ENCODE measurements at regions not wholly inside any gene's neighbourhood (a gene's known extent, or its start where the extent isn't known, plus 50 kb on each side); places are given as distances from the start of the nearest gene placed in this dataset.

DNA sequence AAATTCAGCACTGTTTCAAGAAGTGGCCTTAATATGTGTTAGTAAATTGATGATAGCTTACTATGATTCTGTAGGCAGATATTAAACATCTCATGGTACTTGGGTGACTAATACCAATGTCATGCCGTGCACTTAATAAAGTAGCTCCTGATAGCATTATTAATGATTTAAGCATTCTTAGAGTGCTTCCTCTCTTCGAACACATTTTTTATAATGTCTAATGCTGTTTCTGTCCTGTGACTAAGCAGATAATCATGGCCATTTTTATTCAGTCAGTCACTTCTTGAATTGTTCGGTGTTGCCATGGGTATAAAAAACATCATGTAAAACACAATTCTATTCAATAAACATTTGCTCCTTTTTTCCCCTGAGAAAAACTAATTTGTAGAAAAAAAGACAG lies 804.6 kb upstream of the ADGRL4 start:
- Histone ChIP-seq H3K4me1 (ENCODE audit: control insufficient read depth in 2 of 2, insufficient read depth in 2 of 2, low read length in 1 of 2) (no peaks in the 10 kb centered on the region), H3K27me3 (ENCODE audit: control insufficient read depth in 1 of 2, insufficient read depth in 2 of 2, low read length in 2 of 2) (no peaks in the 10 kb centered on the region), H3K4me3 (ENCODE audit: low read depth in 1 of 2, low read length in 2 of 2) (no peak overlapping the region), H3K36me3 (ENCODE audit: control insufficient read depth in 2 of 2, insufficient read depth in 2 of 2, low read length in 1 of 2) (no peaks in the 10 kb centered on the region), H3K27ac (ENCODE audit: low read depth in 2 of 2, low read length in 1 of 2) (no peak overlapping the region), H3K9me3 (ENCODE audit: control insufficient read depth in 2 of 2, insufficient read depth in 1 of 2, low read depth in 1 of 2, low read length in 1 of 2) (no peaks in the 10 kb centered on the region)
- 31 to 40% methylated on average over 3 of the region's 3 CpGs for WGBS, 2 donors

DNA sequence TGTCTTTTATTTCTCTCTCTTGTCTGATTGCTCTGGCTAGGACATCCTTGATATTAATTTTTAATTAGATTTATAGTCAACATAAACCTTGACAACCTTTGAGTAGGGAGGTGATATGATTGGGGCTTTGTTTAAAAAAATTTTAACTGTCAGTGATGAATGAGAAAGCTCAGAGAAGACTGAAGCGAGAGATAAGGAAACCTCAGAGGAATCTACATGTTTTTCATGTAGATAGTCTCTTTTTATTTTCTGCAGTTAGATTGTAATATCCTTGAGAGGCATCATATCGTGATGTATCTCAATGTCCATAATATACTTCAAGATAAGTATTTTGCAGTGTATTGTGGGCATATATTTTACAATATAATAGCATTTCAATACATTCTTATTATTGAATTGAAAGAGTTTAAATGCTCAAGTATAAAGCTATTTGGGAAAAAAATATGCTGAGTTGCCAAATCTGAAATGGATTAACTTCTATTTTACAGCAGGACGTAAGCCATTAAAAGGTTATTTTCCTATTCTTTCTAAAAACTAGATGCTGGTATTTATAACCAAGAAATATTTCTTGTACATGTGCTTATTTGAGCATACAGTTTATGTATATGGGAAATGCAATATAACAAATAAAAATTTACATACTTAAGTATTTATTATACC lies 802.4 kb upstream of the ADGRL4 start:
- no peaks in the 10 kb centered on the region for H3K4me1 ChIP-seq (ENCODE audit: control insufficient read depth in 2 of 2, insufficient read depth in 2 of 2, low read length in 1 of 2)
- no peaks in the 10 kb centered on the region for H3K27me3 ChIP-seq (ENCODE audit: control insufficient read depth in 1 of 2, insufficient read depth in 2 of 2, low read length in 2 of 2)
- no peaks in the 10 kb centered on the region for H3K36me3 ChIP-seq (ENCODE audit: control insufficient read depth in 2 of 2, insufficient read depth in 2 of 2, low read length in 1 of 2)
- peaks cover 0 to 3% of the 10 kb centered on the region in 2 donors for H3K9me3 ChIP-seq (ENCODE audit: control insufficient read depth in 2 of 2, insufficient read depth in 1 of 2, low read depth in 1 of 2, low read length in 1 of 2)
- no peak overlapping the region for H3K4me3 ChIP-seq (ENCODE audit: low read depth in 1 of 2, low read length in 2 of 2)
- no peak overlapping the region for H3K27ac ChIP-seq (ENCODE audit: low read depth in 2 of 2, low read length in 1 of 2)
- WGBS, 2 donors: 76 to 82% methylated on average over 3 of the region's 3 CpGs

DNA sequence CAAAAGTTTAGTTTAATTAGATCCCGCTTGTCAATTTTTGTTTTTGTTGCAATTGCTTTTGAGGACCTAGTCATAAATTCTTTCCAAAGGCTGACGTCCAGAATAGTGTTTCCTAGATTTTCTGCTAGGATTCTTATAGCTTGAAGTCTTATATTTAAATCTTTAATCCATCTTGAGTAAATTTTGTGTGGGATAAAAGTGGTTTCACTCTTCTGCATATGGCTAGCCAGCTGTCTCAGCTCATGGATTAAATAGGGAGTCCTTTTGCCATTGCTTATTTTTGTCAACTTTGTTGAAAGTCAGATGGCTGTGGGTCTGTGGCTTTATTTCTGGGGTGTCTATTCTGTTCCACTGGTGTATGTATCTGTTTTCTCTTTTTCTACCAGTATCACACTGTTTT lies 801.3 kb upstream of the ADGRL4 start:
- Histone ChIP-seq H3K4me3 (ENCODE audit: low read depth in 1 of 2, low read length in 2 of 2) (no peak overlapping the region), H3K27me3 (ENCODE audit: control insufficient read depth in 1 of 2, insufficient read depth in 2 of 2, low read length in 2 of 2) (no peaks in the 10 kb centered on the region), H3K36me3 (ENCODE audit: control insufficient read depth in 2 of 2, insufficient read depth in 2 of 2, low read length in 1 of 2) (no peaks in the 10 kb centered on the region), H3K9me3 (ENCODE audit: control insufficient read depth in 2 of 2, insufficient read depth in 1 of 2, low read depth in 1 of 2, low read length in 1 of 2) (peaks cover 0 to 3% of the 10 kb centered on the region in 2 donors), H3K4me1 (ENCODE audit: control insufficient read depth in 2 of 2, insufficient read depth in 2 of 2, low read length in 1 of 2) (no peaks in the 10 kb centered on the region), H3K27ac (ENCODE audit: low read depth in 2 of 2, low read length in 1 of 2) (no peak overlapping the region)
- 66 to 67% methylated on average over 2 of the region's 2 CpGs for WGBS, 2 donors

DNA sequence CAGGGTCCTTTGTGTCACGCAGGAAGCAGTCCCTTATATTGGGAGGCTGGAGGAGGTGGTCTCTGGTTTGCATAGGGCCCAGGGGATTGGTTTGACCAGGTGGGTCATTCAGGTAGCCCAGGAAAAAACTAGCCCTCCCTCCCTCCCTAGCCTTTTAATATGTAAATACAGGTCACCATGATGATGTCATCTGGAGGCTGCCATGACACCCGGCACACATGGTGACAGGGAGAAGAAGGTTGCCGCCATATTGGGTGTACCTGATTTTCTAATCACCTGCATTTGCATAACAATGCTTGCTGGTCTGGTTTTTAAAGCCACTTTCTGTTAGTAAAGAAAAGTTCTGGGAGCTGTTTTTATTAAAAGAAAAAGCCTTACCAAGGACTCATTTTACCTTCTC lies 791.0 kb upstream of the ADGRL4 start:
- WGBS, 2 donors: 89 to 92% methylated on average over 3 of the region's 3 CpGs
- H3K4me3 ChIP-seq (ENCODE audit: low read depth in 1 of 2, low read length in 2 of 2): no peak overlapping the region
- peaks cover 0 to 4% of the 10 kb centered on the region in 2 donors for H3K9me3 ChIP-seq (ENCODE audit: control insufficient read depth in 2 of 2, insufficient read depth in 1 of 2, low read depth in 1 of 2, low read length in 1 of 2)
- no peaks in the 10 kb centered on the region for H3K36me3 ChIP-seq (ENCODE audit: control insufficient read depth in 2 of 2, insufficient read depth in 2 of 2, low read length in 1 of 2)
- no peak overlapping the region for H3K27ac ChIP-seq (ENCODE audit: low read depth in 2 of 2, low read length in 1 of 2)
- no peaks in the 10 kb centered on the region for H3K27me3 ChIP-seq (ENCODE audit: control insufficient read depth in 1 of 2, insufficient read depth in 2 of 2, low read length in 2 of 2)
- no peaks in the 10 kb centered on the region for H3K4me1 ChIP-seq (ENCODE audit: control insufficient read depth in 2 of 2, insufficient read depth in 2 of 2, low read length in 1 of 2)

DNA sequence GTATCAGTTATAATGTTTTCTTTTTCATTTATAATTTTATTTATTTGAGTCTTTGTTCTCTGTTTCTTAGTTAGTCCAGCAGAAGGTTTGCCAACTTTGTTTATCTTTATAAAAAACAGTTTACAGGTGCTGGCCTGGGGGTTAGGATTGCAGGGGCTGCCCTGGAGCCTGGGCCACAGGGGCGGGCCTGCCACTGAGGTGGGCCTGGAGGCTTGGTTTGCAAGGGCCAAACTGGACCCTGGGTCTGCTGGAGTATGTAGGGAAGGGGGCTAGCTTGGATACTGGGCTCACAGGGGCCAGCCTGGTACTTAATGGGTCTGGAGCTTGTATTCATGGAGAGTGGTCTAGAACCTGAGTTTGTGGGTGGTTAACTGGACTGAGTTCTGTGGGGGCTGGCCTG lies 789.9 kb upstream of the ADGRL4 start:
- H3K27me3 ChIP-seq (ENCODE audit: control insufficient read depth in 1 of 2, insufficient read depth in 2 of 2, low read length in 2 of 2): no peaks in the 10 kb centered on the region
- H3K4me1 ChIP-seq (ENCODE audit: control insufficient read depth in 2 of 2, insufficient read depth in 2 of 2, low read length in 1 of 2): no peaks in the 10 kb centered on the region
- H3K4me3 ChIP-seq (ENCODE audit: low read depth in 1 of 2, low read length in 2 of 2): no peak overlapping the region
- WGBS, 2 donors: 29 to 43% methylated on average over 1 of the region's 1 CpG
- peaks cover 0 to 4% of the 10 kb centered on the region in 2 donors for H3K9me3 ChIP-seq (ENCODE audit: control insufficient read depth in 2 of 2, insufficient read depth in 1 of 2, low read depth in 1 of 2, low read length in 1 of 2)
- no peaks in the 10 kb centered on the region for H3K36me3 ChIP-seq (ENCODE audit: control insufficient read depth in 2 of 2, insufficient read depth in 2 of 2, low read length in 1 of 2)
- H3K27ac ChIP-seq (ENCODE audit: low read depth in 2 of 2, low read length in 1 of 2): no peak overlapping the region

DNA sequence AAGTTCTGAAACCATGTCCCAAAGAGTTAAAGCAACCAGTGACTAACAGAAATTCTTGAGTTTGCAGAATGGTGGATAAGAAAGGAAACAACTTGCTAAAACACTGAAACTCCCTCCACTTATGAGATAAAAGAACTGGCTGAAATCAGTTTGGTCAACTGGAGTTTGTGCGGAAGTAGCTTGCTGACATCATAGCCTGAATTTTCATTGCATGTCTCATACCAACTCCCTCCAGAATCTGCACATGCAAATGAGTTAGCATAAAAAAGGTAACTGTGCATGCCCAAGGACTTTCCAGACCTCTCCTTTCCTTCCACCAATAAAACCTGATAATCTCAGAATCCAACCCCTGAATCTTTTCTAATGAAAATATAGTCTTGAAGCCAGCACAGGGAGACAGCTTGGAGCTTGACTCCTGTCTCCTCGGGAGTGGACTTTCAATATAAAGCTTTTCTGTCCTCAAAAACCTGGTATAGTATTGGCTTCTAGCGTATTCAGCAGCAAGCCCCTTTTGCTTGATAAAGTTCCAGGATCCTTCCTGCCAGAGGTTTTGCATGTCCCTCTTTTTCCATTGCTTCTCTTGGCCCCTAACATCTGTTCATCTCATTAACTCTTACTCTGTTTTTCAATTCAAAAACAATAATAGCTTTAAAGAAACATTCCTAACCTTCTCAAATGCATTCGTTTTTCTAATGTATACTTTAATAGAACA lies 785.8 kb upstream of the ADGRL4 start:
- no peaks in the 10 kb centered on the region for H3K27me3 ChIP-seq (ENCODE audit: control insufficient read depth in 1 of 2, insufficient read depth in 2 of 2, low read length in 2 of 2)
- H3K9me3 ChIP-seq (ENCODE audit: control insufficient read depth in 2 of 2, insufficient read depth in 1 of 2, low read depth in 1 of 2, low read length in 1 of 2): peaks cover 0 to 4% of the 10 kb centered on the region in 2 donors
- H3K4me3 ChIP-seq (ENCODE audit: low read depth in 1 of 2, low read length in 2 of 2): no peak overlapping the region
- H3K27ac ChIP-seq (ENCODE audit: low read depth in 2 of 2, low read length in 1 of 2): no peak overlapping the region
- H3K4me1 ChIP-seq (ENCODE audit: control insufficient read depth in 2 of 2, insufficient read depth in 2 of 2, low read length in 1 of 2): no peaks in the 10 kb centered on the region
- no peaks in the 10 kb centered on the region for H3K36me3 ChIP-seq (ENCODE audit: control insufficient read depth in 2 of 2, insufficient read depth in 2 of 2, low read length in 1 of 2)
- 35 to 43% methylated on average over 4 of the region's 4 CpGs for whole genome bisulfite sequencing, 2 donors

DNA sequence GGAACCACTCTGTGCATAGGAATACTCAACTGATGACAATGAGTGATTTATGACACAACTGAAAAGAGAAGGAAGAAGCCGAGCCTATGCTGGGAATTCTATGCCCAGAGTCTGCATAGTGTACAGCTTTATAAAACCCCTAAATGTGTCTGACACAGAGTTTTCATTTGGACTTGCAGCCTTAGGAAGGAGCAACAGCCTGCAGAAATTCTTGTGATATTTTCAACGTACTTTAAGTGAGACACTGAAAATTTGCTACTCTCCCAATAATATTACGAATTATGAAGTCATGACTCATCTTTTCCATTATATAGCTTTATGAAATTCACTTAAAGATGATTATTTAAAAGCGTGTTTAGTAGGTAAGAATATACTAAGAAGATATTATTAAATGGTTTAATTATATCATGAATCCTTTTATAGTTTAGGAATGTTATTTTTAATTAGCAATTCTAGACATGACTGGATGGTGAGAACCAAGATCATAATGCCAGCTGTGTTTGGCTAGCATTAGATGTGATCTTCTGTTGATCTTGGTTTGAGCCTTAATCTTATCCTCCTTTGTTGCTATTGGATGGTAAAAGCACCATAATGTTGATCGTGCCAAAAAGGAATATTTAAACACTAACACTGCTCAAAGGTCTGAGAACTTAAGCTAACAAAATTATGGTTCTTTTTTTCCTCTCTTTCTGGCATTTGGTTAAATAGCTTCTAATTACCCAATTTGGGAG lies 785.1 kb upstream of the ADGRL4 start:
- H3K27ac ChIP-seq (ENCODE audit: low read depth in 2 of 2, low read length in 1 of 2): no peak overlapping the region
- H3K36me3 ChIP-seq (ENCODE audit: control insufficient read depth in 2 of 2, insufficient read depth in 2 of 2, low read length in 1 of 2): no peaks in the 10 kb centered on the region
- H3K4me3 ChIP-seq (ENCODE audit: low read depth in 1 of 2, low read length in 2 of 2): no peak overlapping the region
- no peaks in the 10 kb centered on the region for H3K27me3 ChIP-seq (ENCODE audit: control insufficient read depth in 1 of 2, insufficient read depth in 2 of 2, low read length in 2 of 2)
- H3K4me1 ChIP-seq (ENCODE audit: control insufficient read depth in 2 of 2, insufficient read depth in 2 of 2, low read length in 1 of 2): no peaks in the 10 kb centered on the region
- WGBS, 2 donors: 37 to 49% methylated on average over 5 of the region's 5 CpGs
- peaks cover 0 to 2% of the 10 kb centered on the region in 2 donors for H3K9me3 ChIP-seq (ENCODE audit: control insufficient read depth in 2 of 2, insufficient read depth in 1 of 2, low read depth in 1 of 2, low read length in 1 of 2)

DNA sequence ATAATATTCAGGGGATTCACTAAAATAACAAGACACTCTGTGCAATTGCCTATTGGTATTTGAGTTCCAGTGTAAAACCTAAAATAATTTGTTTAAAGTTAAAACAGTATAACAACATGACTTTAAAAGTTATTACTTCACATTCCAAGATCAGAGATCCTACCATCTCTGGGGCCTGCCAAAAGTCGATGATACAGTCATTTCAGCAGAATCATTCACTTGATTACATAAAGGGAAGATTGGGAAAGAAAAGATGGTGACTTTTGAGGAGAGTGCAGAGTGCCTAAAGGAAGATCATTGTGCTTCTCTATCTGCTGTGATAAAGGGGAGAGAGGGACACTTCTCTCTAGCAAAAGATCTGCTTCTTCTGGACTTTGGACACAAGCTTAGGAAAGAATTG lies 784.4 kb upstream of the ADGRL4 start:
- WGBS, 2 donors: 52 to 54% methylated on average over 1 of the region's 1 CpG
- Histone ChIP-seq H3K27me3 (ENCODE audit: control insufficient read depth in 1 of 2, insufficient read depth in 2 of 2, low read length in 2 of 2) (no peaks in the 10 kb centered on the region), H3K36me3 (ENCODE audit: control insufficient read depth in 2 of 2, insufficient read depth in 2 of 2, low read length in 1 of 2) (no peaks in the 10 kb centered on the region), H3K4me1 (ENCODE audit: control insufficient read depth in 2 of 2, insufficient read depth in 2 of 2, low read length in 1 of 2) (no peaks in the 10 kb centered on the region), H3K9me3 (ENCODE audit: control insufficient read depth in 2 of 2, insufficient read depth in 1 of 2, low read depth in 1 of 2, low read length in 1 of 2) (no peaks in the 10 kb centered on the region), H3K4me3 (ENCODE audit: low read depth in 1 of 2, low read length in 2 of 2) (no peak overlapping the region), H3K27ac (ENCODE audit: low read depth in 2 of 2, low read length in 1 of 2) (no peak overlapping the region)

DNA sequence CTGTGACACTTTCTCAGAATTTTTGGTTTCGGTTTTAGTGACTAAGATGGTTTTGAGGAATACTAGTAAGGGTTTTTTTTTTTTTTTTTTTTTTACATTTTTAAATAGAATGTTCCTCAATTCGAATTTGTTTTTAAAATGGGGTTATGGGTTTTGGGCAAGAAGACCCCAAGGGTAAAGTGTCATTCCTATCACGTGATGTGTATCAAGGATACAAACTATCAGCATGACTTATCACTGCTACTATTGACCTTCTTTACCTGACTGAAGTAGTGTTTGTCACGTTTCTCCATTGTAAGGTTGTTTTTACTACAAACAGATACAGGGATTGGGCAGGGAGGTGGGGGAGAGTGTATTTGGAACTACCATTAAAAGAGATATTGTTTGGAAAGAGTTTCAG lies 781.1 kb upstream of the ADGRL4 start:
- Histone ChIP-seq H3K4me1 (ENCODE audit: control insufficient read depth in 2 of 2, insufficient read depth in 2 of 2, low read length in 1 of 2) (no peaks in the 10 kb centered on the region), H3K36me3 (ENCODE audit: control insufficient read depth in 2 of 2, insufficient read depth in 2 of 2, low read length in 1 of 2) (no peaks in the 10 kb centered on the region), H3K4me3 (ENCODE audit: low read depth in 1 of 2, low read length in 2 of 2) (no peak overlapping the region), H3K27me3 (ENCODE audit: control insufficient read depth in 1 of 2, insufficient read depth in 2 of 2, low read length in 2 of 2) (no peaks in the 10 kb centered on the region), H3K27ac (ENCODE audit: low read depth in 2 of 2, low read length in 1 of 2) (no peak overlapping the region), H3K9me3 (ENCODE audit: control insufficient read depth in 2 of 2, insufficient read depth in 1 of 2, low read depth in 1 of 2, low read length in 1 of 2) (no peaks in the 10 kb centered on the region)
- 61 to 70% methylated on average over 4 of the region's 4 CpGs for WGBS, 2 donors

Measured in esophagus (tissue), 2 donors.